SJSA1 (cell line): ENCODE measurements at regions not wholly inside any gene's neighbourhood (a gene's known extent, or its start where the extent isn't known, plus 50 kb on each side); places are given as distances from the start of the nearest gene placed in this dataset.
"Not testable (repeated sequence)": the region's sequence is repeated elsewhere in the genome, so short reads cannot be mapped to it uniquely, and the experiment has no call there.

Experiments
- DNase-seq, 2 experiments: peaks; one replicate each; pipeline ENCODE4 v3.0.0-alpha.2; 2015 to 2020; ENCODE audit warnings: low spot score in 2 of 2, low read depth in 1 of 2
- H3K27ac ChIP-seq: fragments of 250-450 bp; sonication (Bioruptor Pico); 2 replicates; pipeline ENCODE4 v1.5.1; 2020; ENCODE audit warnings: mild to moderate bottlenecking, moderate library complexity
- H3K27me3 ChIP-seq: fragments of 250-450 bp; sonication (Bioruptor Pico); replicated peaks from 2 replicates; pipeline ENCODE4 v1.5.1; 2020; ENCODE audit warnings: mild to moderate bottlenecking, moderate library complexity
- H3K36me3 ChIP-seq: fragments of 250-450 bp; sonication (Bioruptor Pico); 2 replicates; pipeline ENCODE4 v1.5.1; 2020; ENCODE audit warnings: mild to moderate bottlenecking
- H3K4me1 ChIP-seq: fragments of 250-450 bp; sonication (Bioruptor Pico); replicated peaks from 2 replicates; pipeline ENCODE4 v1.6.1; 2021; ENCODE audit warnings: mild to moderate bottlenecking
- H3K4me3 ChIP-seq: fragments of 250-450 bp; sonication (Bioruptor Pico); 2 replicates; pipeline ENCODE4 v1.5.1; 2020; ENCODE audit warnings: mild to moderate bottlenecking
- H3K9me3 ChIP-seq: fragments of 250-450 bp; sonication (Bioruptor Pico); replicated peaks from 2 replicates; pipeline ENCODE4 v1.5.1; 2020; ENCODE audit warnings: mild to moderate bottlenecking

GRCh38 chr4:71882113-71882841 is 98.4 kb upstream of the GC start:
- Histone ChIP-seq H3K9me3 (no peaks in the 10 kb centered on the region), H3K27ac (no peak overlapping the region), H3K36me3 (no peaks in the 10 kb centered on the region), H3K4me3 (no peak overlapping the region), H3K27me3 (no peaks in the 10 kb centered on the region), H3K4me1 (no peaks in the 10 kb centered on the region)
- no peak for DNase-seq

DNA sequence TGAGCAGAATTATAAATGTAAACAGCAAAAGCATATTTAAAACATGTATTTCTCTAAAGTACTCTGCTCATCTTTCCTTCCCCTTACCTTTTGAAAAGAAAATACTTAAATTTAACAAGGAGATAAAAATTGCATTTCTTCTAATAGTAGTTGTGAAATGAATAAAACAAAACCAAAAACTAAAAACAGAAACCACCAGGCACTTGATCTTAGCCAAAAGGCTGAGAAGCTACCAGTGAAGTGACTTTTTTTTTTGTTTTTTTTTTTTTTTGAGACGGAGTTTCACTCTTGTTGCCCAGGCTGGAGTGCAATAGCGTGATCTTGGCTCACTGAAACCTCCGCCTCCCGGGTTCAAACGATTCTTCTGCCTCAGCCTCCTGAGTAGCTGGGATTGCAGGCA is 116.5 kb upstream of the GC start:
- H3K4me3 ChIP-seq, H3K36me3 ChIP-seq, H3K27ac ChIP-seq, H3K9me3 ChIP-seq, H3K27me3 ChIP-seq, H3K4me1 ChIP-seq, DNase-seq: not testable (repeated sequence)

DNA sequence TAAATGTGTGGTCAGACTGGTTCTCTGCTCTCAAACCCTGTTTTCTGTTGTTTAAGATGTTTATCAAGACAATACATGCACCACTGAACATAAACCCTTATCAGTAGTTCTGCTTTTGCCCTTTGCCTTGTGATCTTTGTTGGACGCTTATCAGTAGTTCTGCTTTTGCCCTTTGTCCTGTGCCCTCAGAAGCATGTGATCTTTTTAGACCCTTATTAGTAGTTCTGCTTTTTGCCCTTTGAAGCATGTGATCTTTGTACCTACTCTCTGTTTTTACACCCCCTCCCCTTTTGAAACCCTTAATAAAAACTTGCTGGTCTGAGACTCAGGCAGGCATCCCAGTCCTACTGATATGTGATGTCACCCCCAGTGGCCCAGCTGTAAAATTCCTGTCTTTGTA is 121.7 kb upstream of the GC start:
- not testable (repeated sequence) for H3K4me3 ChIP-seq, DNase-seq, H3K36me3 ChIP-seq, H3K27me3 ChIP-seq, H3K9me3 ChIP-seq, H3K4me1 ChIP-seq, H3K27ac ChIP-seq

DNA sequence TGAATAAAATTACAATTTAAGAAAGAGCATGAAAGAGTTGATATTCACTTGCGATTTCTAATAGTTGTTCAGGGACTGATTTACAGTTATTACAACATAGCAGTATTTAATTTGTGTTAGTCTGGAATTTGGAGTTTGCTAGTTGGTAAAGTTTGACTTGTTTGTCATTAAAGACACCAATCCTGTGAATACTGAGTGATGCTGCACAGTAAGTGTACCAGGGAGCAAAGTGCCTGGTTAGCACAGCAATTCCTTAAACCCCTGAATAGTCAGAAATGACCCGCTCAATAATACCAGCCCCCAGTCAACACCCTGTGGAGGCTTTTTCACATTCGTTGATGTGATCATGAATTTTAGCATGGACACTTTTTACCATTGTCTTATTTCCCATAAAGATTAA is 122.2 kb upstream of the GC start:
- Histone ChIP-seq H3K27ac (no peak overlapping the region), H3K27me3 (no peaks in the 10 kb centered on the region), H3K36me3 (no peaks in the 10 kb centered on the region), H3K4me3 (no peak overlapping the region), H3K4me1 (no peaks in the 10 kb centered on the region), H3K9me3 (no peaks in the 10 kb centered on the region)
- DNase-seq = no peak

- H3K36me3 ChIP-seq = no peaks in the 10 kb centered on the region
- no peak for DNase-seq
- no peak overlapping the region for H3K4me3 ChIP-seq
- no peaks in the 10 kb centered on the region for H3K4me1 ChIP-seq
- no peaks in the 10 kb centered on the region for H3K27me3 ChIP-seq
- H3K27ac ChIP-seq = no peak overlapping the region
- H3K9me3 ChIP-seq = no peaks in the 10 kb centered on the region
Measured at GRCh38 chr4:71907071-71907470, 123.2 kb upstream of the GC start.

DNA sequence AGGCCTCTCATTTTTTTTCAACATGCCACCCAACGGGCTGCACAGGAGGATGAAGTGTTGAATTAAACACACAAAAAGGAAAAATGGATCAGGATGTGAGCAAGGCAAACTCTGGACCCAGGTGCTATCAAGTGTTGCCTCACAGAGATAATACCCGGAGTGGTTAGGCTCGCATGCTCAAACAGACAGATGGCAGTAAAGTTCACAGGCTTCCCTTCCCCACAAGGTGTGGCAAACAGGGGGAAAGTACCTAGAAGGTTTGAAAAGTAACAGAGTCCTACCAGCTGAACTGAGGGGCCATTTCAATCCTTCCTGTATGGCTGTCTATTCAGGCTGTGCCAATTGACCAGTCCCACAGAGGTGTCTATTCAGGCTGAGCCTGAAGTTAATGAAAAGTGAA is 123.9 kb upstream of the GC start:
- H3K4me3 ChIP-seq = no peak overlapping the region

DNA sequence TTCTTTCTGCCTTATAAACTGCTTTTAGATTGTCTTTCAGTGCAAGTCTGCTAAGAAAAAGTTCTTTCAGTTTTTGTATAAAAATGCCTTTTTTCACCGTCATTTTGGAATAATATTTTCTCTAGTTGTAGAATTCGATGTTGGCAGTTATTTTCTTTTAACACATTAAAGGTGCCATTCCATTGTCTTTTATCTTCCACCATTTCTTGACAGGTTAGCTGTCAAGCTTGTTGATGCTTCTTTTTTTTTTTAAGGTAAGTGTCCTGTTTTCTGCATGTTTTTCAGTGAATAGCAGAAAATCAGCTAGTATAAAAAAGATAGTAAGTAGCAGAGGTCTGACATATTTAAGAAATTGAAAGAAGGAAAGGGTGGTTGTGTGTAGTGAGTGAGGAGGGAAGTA is 118.5 kb upstream of the NPFFR2 start:
- no peaks in the 10 kb centered on the region for H3K36me3 ChIP-seq
- no peak overlapping the region for H3K27ac ChIP-seq
- no peak for DNase-seq
- H3K4me1 ChIP-seq = no peaks in the 10 kb centered on the region
- H3K4me3 ChIP-seq = no peak overlapping the region
- no peaks in the 10 kb centered on the region for H3K27me3 ChIP-seq
- no peaks in the 10 kb centered on the region for H3K9me3 ChIP-seq

More for the DNA sequence above, 123.9 kb upstream of the GC start:
- no peak overlapping the region for H3K27ac ChIP-seq
- no peaks in the 10 kb centered on the region for H3K27me3 ChIP-seq
- no peaks in the 10 kb centered on the region for H3K9me3 ChIP-seq
- no peaks in the 10 kb centered on the region for H3K36me3 ChIP-seq
- DNase-seq = no peak
- no peaks in the 10 kb centered on the region for H3K4me1 ChIP-seq

GRCh38 chr4:71923070-71923469 is 108.7 kb upstream of the NPFFR2 start:
- Histone ChIP-seq H3K9me3 (no peaks in the 10 kb centered on the region), H3K27ac (no peak overlapping the region), H3K27me3 (no peaks in the 10 kb centered on the region), H3K4me1 (no peaks in the 10 kb centered on the region), H3K4me3 (no peak overlapping the region), H3K36me3 (no peaks in the 10 kb centered on the region)
- DNase-seq = no peak

GRCh38 chr4:71930459-71930858 is 101.3 kb upstream of the NPFFR2 start:
- Histone ChIP-seq H3K27me3 (no peaks in the 10 kb centered on the region), H3K4me3 (no peak overlapping the region), H3K4me1 (no peaks in the 10 kb centered on the region), H3K36me3 (no peaks in the 10 kb centered on the region), H3K27ac (no peak overlapping the region), H3K9me3 (no peaks in the 10 kb centered on the region)
- DNase-seq = no peak

- Histone ChIP-seq H3K36me3 (no peaks in the 10 kb centered on the region), H3K27me3 (no peaks in the 10 kb centered on the region), H3K27ac (no peak overlapping the region), H3K4me1 (no peaks in the 10 kb centered on the region), H3K9me3 (no peaks in the 10 kb centered on the region), H3K4me3 (no peak overlapping the region)
- no peak for DNase-seq
Measured at GRCh38 chr4:71932941-71933340, 98.9 kb upstream of the NPFFR2 start.

- no peaks in the 10 kb centered on the region for H3K4me1 ChIP-seq
- H3K4me3 ChIP-seq = no peak overlapping the region
- H3K27ac ChIP-seq = no peak overlapping the region
- H3K9me3 ChIP-seq = no peaks in the 10 kb centered on the region
- DNase-seq = no peak
- H3K36me3 ChIP-seq = no peaks in the 10 kb centered on the region
- no peaks in the 10 kb centered on the region for H3K27me3 ChIP-seq
Measured at GRCh38 chr4:71938776-71939175, 93.0 kb upstream of the NPFFR2 start.

GRCh38 chr4:71941001-71941400 is 90.8 kb upstream of the NPFFR2 start:
- no peak for DNase-seq
- no peaks in the 10 kb centered on the region for H3K27me3 ChIP-seq
- no peak overlapping the region for H3K27ac ChIP-seq
- H3K36me3 ChIP-seq = no peaks in the 10 kb centered on the region
- peaks cover 7% of the 10 kb centered on the region for H3K4me1 ChIP-seq
- no peaks in the 10 kb centered on the region for H3K9me3 ChIP-seq
- no peak overlapping the region for H3K4me3 ChIP-seq

GRCh38 chr4:71944956-71945355 is 86.8 kb upstream of the NPFFR2 start:
- H3K27ac ChIP-seq = no peak overlapping the region
- no peak overlapping the region for H3K4me3 ChIP-seq
- DNase-seq = no peak
- no peaks in the 10 kb centered on the region for H3K27me3 ChIP-seq
- no peaks in the 10 kb centered on the region for H3K36me3 ChIP-seq
- H3K9me3 ChIP-seq = no peaks in the 10 kb centered on the region
- H3K4me1 ChIP-seq = peaks cover 7% of the 10 kb centered on the region

DNA sequence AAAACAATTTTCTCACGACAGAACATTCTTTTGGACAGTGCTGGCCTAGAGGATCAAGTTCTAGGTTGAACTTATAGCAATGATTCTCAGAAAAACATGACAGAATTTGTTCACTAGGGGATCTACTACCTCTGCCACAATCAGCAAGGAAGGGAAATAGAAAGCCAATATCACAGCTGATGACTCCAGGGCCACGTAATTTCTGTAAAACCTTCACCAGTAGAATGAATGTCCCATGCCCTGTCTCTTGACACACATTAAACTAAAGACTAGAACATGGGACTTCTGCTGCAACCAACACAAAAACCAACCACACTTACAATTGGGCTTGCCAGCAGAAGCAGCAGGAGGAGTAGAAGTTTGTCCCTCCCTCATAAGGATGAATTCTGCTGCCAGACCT is 86.0 kb upstream of the NPFFR2 start:
- DNase-seq = no peak
- Histone ChIP-seq H3K4me1 (peaks cover 7% of the 10 kb centered on the region), H3K27ac (no peak overlapping the region), H3K27me3 (no peaks in the 10 kb centered on the region), H3K4me3 (no peak overlapping the region), H3K36me3 (no peaks in the 10 kb centered on the region), H3K9me3 (no peaks in the 10 kb centered on the region)

- H3K4me3 ChIP-seq = no peak overlapping the region
- no peaks in the 10 kb centered on the region for H3K36me3 ChIP-seq
- no peaks in the 10 kb centered on the region; the same call in 1 of the 2 replicates for H3K9me3 ChIP-seq
- H3K27ac ChIP-seq = no peak overlapping the region
- H3K4me1 ChIP-seq = no peaks in the 10 kb centered on the region
- no peak for DNase-seq
- H3K27me3 ChIP-seq = no peaks in the 10 kb centered on the region
Measured at GRCh38 chr4:71958978-71959377, 72.8 kb upstream of the NPFFR2 start.
